Skeletal muscle tissue (tissue), 3 donors: ENCODE measurements at regions not wholly inside any gene's neighbourhood (a gene's known extent, or its start where the extent isn't known, plus 50 kb on each side); places are given as distances from the start of the nearest gene placed in this dataset.
A peak's percentile ranks its signal among the peaks of the same experiment; 100 is the strongest.
"Not testable (repeated sequence)": the region's sequence is repeated elsewhere in the genome, so short reads cannot be mapped to it uniquely, and the experiment has no call there.

Source experiments
- H3K27ac ChIP-seq: one replicate; pipeline ENCODE4 v1.7.0; 2013; ENCODE audit warnings: mild to moderate bottlenecking, low read depth, low read length, inconsistent platforms
- H3K27me3 ChIP-seq, 3 donors: one replicate each; pipeline ENCODE4 v1.7.0; 2013; ENCODE audit warnings: low read length in 3 of 3; ENCODE audit not compliant: control insufficient read depth in 3 of 3, insufficient read depth in 3 of 3
- H3K36me3 ChIP-seq, 3 donors: one replicate each; pipeline ENCODE4 v1.7.0; 2013; ENCODE audit warnings: low read length in 3 of 3; ENCODE audit not compliant: control insufficient read depth in 3 of 3, insufficient read depth in 3 of 3
- H3K4me1 ChIP-seq, 3 donors: one replicate each; pipeline ENCODE4 v1.7.0; 2013; ENCODE audit warnings: low read length in 3 of 3, mild to moderate bottlenecking in 3 of 3; ENCODE audit not compliant: control insufficient read depth in 3 of 3, insufficient read depth in 3 of 3
- H3K4me3 ChIP-seq, 3 donors: one replicate each; pipeline ENCODE4 v1.7.0; 2013; ENCODE audit warnings: low read length in 3 of 3
- H3K9ac ChIP-seq, 3 donors: one replicate each; pipeline ENCODE4 v1.7.0; 2013; ENCODE audit warnings: low read length in 3 of 3, mild to moderate bottlenecking in 3 of 3, moderate library complexity in 2 of 3, low read depth in 1 of 3
- H3K9me3 ChIP-seq, 3 donors: one replicate each; pipeline ENCODE4 v1.7.0; 2013; ENCODE audit warnings: low read length in 3 of 3; ENCODE audit not compliant: control insufficient read depth in 3 of 3
- donor health status: Osteomylitis.

GRCh38 chr2:111445941-111446340, 325.2 kb downstream of the BCL2L11 start:
- H3K4me1 ChIP-seq, H3K27ac ChIP-seq, H3K27me3 ChIP-seq, H3K36me3 ChIP-seq, H3K9ac ChIP-seq, H3K4me3 ChIP-seq, H3K9me3 ChIP-seq: not testable (repeated sequence)

GRCh38 chr2:111447482-111447881, 326.8 kb downstream of the BCL2L11 start:
- not testable (repeated sequence) for H3K9ac ChIP-seq, H3K27ac ChIP-seq, H3K27me3 ChIP-seq

DNA sequence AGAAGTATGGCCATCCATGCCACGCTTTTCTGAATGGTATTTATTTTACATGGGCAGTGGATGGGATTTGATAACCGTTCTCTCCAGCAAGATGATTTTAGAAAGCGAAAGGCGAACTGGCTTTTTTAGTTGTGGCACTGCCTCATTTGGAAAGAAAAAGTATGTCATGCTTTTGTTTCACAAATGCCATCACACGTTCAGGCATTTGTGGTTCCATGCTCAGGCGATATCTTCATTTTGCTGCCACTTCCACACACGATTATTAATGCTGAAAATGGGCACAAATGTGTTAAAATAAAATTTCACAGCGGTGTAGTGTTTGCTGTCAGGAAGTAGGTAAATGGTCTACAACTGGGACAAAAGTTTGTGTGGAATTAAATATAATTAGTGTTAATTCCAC, 328.1 kb downstream of the BCL2L11 start:
- H3K9ac ChIP-seq, H3K9me3 ChIP-seq, H3K4me1 ChIP-seq, H3K4me3 ChIP-seq, H3K27me3 ChIP-seq, H3K36me3 ChIP-seq, H3K27ac ChIP-seq: not testable (repeated sequence)

More at GRCh38 chr2:111447482-111447881, 326.8 kb downstream of the BCL2L11 start:
- H3K36me3 ChIP-seq, H3K4me3 ChIP-seq, H3K9me3 ChIP-seq, H3K4me1 ChIP-seq: not testable (repeated sequence)

DNA sequence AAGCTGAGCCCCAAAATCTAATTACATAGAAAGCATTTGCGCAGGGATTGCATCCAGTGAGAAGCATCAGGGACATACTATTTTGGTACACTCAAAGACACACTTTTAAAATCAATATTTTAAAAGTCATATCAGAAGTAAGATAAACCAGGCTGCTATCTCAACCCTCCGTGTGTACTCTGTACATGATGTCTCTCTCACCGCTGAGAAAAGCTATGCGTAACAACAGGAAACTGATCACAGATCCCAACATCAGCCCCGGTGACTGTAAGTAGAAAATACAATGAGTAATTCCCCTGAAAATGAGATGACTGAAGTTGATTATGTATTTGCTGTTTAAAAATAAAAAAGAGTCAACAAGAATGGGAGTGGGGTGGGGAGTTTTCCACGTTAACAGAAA, 329.8 kb downstream of the BCL2L11 start:
- not testable (repeated sequence) for H3K9me3 ChIP-seq, H3K4me3 ChIP-seq, H3K27me3 ChIP-seq, H3K27ac ChIP-seq, H3K9ac ChIP-seq, H3K4me1 ChIP-seq, H3K36me3 ChIP-seq

DNA sequence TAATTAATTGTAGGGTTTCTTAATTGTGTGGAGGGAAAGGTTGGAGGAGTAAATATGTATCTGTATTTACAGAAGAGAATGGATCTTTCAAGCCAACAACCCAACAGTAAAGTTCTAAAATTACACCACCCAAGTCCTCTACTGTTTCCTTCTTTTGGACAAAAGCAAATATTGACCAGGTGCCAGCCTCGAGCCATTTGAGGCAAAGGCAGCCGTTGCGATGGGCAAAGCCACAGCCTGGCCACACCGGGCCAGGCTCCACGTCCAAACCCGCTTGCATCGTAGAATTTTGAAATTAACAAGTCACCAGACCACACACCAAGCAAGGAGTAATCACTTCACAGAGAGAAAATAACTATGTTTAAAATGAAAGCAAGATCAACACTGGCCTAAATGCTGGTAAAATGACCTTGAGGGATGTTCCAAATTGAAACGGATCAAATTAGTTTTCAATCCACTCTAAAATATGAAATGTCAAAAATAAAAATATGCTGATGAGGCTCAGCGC, 331.0 kb downstream of the BCL2L11 start:
- not testable (repeated sequence) for H3K27ac ChIP-seq, H3K36me3 ChIP-seq, H3K4me1 ChIP-seq, H3K27me3 ChIP-seq, H3K9me3 ChIP-seq
- Histone ChIP-seq H3K9ac (peak overlapping the region in 1 of 3 donors; percentile 11), H3K4me3 (peak overlapping the region in 1 of 3 donors; percentile 19)

DNA sequence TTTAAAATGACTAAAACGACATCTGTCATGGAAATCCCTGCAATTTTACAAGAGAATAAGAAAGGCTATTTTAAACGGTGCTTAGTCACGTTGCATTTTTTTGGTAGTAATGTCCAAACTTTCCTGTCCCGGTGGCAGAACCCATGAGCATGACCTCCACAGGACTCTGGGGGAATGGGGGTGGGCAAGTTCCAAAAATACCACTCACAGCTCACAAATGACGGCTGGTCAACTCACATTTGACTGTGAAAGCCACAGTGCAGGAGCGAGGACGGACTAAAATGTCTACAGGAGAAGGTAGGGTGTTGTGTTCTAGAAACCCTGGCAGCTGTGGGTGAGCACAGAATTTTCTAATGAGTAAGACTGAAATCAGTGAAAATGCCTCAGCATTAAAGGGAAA, 331.5 kb downstream of the BCL2L11 start:
- Histone ChIP-seq H3K4me3 (peak overlapping the region in 1 of 3 donors; percentile 19), H3K9ac (peak overlapping the region in 1 of 3 donors; percentile 11)
- not testable (repeated sequence) for H3K9me3 ChIP-seq, H3K4me1 ChIP-seq, H3K27ac ChIP-seq, H3K36me3 ChIP-seq, H3K27me3 ChIP-seq

- H3K4me1 ChIP-seq, H3K27me3 ChIP-seq, H3K27ac ChIP-seq, H3K36me3 ChIP-seq, H3K9me3 ChIP-seq, H3K4me3 ChIP-seq, H3K9ac ChIP-seq: not testable (repeated sequence)
Measured at GRCh38 chr2:111453308-111453707, 332.6 kb downstream of the BCL2L11 start.

GRCh38 chr2:111453816-111454215, 333.1 kb downstream of the BCL2L11 start:
- H3K9ac ChIP-seq, H3K36me3 ChIP-seq, H3K4me3 ChIP-seq, H3K27me3 ChIP-seq, H3K4me1 ChIP-seq, H3K9me3 ChIP-seq, H3K27ac ChIP-seq: not testable (repeated sequence)

- not testable (repeated sequence) for H3K4me3 ChIP-seq, H3K9ac ChIP-seq, H3K4me1 ChIP-seq, H3K27ac ChIP-seq, H3K9me3 ChIP-seq, H3K36me3 ChIP-seq, H3K27me3 ChIP-seq
Measured at GRCh38 chr2:111454404-111454803, 333.7 kb downstream of the BCL2L11 start.

GRCh38 chr2:111455016-111456015, 334.6 kb downstream of the BCL2L11 start:
- H3K27me3 ChIP-seq, H3K27ac ChIP-seq, H3K9me3 ChIP-seq: not testable (repeated sequence)

More at GRCh38 chr2:111455016-111456015, 334.6 kb downstream of the BCL2L11 start:
- not testable (repeated sequence) for H3K36me3 ChIP-seq, H3K4me3 ChIP-seq, H3K9ac ChIP-seq, H3K4me1 ChIP-seq
